ENCODE measurements at regions not wholly inside any gene's neighbourhood (a gene's known extent, or its start where the extent isn't known, plus 50 kb on each side); places are given as distances from the start of the nearest gene placed in this dataset.
"Not testable (repeated sequence)": the region's sequence is repeated elsewhere in the genome, so short reads cannot be mapped to it uniquely, and the experiment has no call there.

GRCh38 chr22:44574640-44575380 is 76.8 kb upstream of the RTL6 start:
- no peak for DNase-seq

DNA sequence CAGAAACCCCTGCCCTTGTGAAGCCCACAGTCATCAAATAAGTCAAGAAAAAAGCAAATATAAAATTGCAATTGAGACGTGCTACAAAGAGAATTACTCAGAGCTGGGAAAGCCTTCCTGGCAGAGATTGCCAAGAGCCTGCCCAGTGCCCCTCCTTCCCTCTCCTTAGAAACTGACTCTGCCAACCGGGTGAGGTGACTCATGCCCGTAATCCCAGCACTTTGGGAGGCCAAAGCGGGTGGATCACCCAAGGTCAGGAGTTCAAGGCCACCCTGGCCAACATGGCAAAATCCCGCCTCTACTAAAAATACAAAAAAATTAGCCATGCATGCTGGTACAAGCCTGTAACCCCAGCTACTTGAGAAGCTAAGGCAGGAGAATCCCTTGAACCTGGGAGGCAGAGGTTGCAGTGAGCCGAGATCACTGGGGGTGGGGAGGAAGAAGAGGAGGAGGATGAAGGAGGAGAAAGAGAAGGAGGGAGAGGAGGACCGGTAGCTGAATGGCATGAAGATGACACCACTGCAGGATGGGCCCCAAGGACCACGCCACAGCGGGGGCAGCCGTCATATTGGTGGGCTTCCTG is 76.1 kb upstream of the RTL6 start:
- no peak for DNase-seq

GRCh38 chr22:44573451-44573850 is 75.4 kb upstream of the RTL6 start:
- DNase-seq = no peak

- no peak for DNase-seq
Observed at GRCh38 chr22:44572414-44573207, 74.6 kb upstream of the RTL6 start.

GRCh38 chr22:44571566-44572413 is 73.8 kb upstream of the RTL6 start:
- DNase-seq = no peak

DNA sequence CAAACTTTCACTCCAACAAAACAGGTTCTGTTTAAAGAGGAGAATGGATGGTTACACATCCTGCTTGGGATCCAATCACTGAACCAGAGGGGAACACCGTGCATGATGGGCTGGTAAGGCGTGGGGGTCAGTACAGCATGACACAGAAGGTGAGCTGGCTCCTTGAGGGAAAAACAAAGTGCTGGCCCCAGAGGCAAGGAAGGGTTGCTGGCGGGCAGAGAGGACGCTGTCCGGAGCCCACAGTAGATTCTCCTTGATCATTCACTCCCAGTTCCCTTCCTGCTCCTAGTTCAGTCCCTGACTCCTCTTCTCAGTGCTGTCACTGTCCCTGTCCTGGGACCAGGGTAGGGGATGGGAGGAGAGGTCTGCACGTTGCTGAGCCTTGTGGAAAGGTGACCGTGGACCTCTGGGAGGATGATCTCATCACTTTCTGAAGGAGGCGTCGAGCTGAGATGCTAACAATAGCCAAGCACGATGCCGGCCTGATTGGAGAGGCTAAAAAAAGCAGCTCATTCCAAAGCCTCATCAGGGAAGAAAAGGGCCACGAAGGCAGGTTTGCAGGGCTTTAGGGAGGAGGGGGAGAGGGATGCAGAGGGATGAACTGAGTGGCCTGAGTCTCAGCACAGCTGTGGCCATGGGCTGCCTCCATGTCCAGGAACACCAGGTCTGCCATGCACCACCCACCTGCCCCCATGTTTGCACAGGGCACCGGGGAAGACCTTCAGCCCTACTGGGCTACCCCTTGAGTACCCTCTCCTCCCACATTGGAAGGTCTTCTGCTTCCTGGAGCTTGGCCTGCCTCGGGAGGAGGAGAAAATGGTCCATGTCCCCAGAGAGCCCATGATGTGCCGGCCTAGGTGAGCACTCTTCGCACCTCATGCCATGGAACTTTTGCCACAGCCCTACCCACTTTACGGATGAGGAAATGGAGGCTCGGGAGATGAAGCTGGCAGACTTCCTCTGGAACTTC is 72.7 kb upstream of the RTL6 start:
- DNase-seq = no peak

DNA sequence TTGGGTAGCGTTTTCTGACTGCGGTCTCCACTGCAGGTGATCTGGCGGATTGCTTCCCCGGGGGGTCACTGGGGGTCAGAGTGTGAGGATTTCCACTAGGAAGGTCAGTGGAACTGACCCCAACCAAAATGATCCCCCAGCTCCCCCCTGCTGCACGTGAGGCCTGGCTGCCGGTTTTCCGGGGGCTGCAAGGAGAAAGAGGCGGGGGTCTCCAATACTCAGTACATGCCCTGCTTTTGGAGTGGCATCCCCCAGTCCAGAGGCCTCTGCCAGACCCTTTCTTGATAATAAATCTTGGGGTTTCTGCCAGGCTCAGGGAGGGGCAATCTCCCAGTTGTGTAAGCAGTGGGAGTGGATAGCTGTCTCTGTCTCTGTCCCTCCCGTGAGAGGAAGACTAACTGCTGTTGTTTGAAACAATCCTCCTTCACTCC is 71.5 kb upstream of the RTL6 start:
- DNase-seq = no peak

DNA sequence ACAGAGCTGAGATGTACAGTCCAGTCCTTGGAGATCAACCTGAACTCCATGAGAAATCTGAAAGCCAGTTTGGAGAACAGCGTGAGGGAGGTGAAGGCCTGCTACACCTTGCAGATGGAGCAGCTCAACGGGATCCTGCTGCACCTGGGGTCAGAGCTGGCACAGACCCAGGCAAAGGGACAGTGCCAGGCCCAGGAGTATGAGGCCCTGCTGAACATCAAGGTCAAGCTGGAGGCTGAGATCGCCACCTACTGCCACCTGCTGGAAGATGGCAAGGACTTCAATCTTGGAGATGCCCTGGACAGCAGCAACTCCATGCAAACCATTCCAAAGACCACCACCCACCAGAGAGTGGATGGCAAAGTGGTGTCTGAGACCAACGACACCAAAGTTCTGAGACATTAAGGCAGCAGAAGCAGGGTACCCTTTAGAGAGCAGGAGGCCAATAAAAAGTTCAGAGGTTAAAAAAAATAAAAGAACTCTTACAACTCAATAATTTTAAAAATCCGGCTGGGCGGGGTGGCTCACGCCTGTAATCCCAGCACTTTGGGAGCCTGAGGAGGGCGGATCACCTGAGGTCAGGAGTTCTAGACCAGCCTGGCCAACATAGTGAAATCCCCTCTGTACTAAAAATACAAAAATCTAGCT is 69.9 kb upstream of the RTL6 start:
- DNase-seq = peak in 2 of 5 donors; percentile 34 to 39

- DNase-seq = not testable (repeated sequence)
Observed at GRCh38 chr22:44567378-44567841, 69.4 kb upstream of the RTL6 start.

DNA sequence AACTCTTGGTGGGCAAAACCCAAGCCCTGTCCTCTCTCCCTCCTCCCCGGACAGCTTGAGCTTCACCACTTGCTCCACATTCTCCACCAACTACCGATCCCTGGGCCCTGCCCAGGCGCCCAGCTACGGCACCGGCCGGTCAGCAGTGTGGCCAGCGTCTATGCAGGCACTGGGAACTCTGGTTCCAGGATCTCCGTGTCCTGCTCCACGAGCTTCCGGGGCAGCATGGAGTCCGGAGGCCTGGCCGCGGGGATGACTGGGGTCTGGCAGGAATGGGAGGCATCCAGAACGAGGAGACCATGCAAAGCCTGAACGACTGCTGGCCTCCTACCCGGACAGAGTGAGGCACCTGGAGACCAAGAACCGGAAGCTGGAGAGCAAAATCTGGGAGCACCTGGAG is 68.9 kb upstream of the RTL6 start:
- DNase-seq = no peak

DNA sequence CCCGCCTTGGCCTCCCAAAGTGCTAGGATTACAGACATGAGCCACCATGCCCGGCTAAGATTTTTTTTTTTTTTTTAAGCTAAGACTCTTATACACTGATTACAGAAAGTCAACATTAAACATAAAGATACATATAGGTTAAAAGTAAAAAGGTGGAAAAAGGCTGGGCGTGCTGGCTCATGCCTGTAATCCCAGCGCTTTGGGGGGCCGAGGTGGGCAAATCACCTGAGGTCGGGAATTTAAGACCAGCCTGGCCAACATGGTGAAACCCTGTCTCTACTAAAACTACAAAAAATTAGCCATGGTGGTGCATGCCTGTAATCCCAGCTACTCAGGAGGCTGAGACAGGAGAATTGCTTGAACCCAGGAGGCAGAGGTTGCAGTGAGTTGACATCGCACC is 64.6 kb upstream of the RTL6 start:
- not testable (repeated sequence) for DNase-seq

DNA sequence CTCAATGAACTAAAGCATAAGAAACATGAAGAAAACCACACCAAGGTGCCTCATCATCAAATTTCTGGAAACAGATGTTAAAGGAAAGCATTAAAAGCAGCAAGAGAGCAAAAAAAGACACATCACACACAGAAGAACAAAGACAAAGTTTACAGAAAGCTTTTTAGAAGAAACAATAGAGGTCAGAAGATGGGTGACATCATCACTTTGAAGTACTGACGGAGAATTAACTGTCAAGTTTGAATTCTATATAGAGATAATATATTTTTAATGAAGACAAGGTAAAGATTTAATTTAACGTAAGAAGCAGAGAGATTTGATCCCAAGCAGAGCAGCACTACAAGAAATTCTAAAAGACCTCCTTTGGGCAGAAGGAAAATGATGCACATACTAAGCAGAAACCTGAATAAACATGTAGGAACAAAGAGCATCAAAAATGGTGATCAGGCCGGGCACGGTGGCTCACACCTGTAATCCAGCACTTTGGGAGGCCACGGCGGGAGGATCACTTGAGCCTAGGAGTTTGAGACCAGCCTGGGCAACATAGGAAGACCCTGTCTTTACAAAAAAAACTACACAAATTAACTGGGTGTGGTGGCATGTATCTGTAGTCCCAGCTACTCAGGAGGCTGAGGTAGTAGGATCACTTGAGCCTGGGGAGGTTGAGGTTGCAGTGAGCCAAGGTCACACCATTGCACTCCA is 63.3 kb upstream of the RTL6 start:
- no peak for DNase-seq

GRCh38 chr22:44558671-44559070 is 60.6 kb upstream of the RTL6 start:
- DNase-seq = not testable (repeated sequence)

DNA sequence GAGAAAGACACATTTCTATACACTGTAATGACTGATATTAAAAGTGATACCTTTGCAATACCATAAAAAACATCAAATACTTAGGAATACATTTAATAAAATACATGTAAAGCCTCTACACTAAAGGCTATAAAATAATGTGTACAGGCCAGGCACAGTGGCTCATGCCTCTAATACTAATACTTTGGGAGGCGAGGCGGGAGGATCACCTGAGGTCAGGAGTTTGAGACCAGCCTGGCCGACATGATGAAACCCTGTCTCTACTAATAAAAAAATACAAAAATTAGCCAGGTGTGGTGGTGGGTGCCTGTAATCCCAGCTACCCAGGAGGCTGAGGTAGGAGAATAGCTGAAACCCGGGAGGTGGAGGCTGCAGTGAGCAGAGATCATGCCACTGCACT is 59.8 kb upstream of the RTL6 start:
- not testable (repeated sequence) for DNase-seq

GRCh38 chr22:44557064-44557748 is 59.2 kb upstream of the RTL6 start:
- DNase-seq = no peak

DNA sequence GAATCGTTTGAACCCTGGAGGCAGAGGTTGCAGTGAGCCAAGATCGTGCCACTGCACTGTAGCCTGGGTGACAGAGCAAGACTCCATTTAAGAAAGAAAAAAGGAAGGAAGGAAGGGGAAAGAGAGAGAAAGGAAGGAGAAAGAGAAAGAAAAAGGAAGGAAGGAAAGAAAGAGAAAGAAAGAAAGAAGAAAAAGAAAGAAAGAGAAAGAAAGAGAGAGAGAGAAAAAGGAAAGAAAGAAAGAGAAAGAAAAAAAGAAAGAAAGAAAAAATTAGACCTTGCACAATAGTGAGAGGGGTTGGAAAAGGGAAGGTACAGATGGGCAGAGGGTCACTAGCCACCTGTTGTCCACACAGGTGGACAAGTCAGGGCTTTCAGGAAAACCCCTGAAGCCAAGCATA is 57.6 kb upstream of the RTL6 start:
- DNase-seq = no peak

GRCh38 chr22:44555046-44555445 is 57.0 kb upstream of the RTL6 start:
- no peak for DNase-seq

GRCh38 chr22:44554411-44554810 is 56.4 kb upstream of the RTL6 start:
- DNase-seq = no peak

DNA sequence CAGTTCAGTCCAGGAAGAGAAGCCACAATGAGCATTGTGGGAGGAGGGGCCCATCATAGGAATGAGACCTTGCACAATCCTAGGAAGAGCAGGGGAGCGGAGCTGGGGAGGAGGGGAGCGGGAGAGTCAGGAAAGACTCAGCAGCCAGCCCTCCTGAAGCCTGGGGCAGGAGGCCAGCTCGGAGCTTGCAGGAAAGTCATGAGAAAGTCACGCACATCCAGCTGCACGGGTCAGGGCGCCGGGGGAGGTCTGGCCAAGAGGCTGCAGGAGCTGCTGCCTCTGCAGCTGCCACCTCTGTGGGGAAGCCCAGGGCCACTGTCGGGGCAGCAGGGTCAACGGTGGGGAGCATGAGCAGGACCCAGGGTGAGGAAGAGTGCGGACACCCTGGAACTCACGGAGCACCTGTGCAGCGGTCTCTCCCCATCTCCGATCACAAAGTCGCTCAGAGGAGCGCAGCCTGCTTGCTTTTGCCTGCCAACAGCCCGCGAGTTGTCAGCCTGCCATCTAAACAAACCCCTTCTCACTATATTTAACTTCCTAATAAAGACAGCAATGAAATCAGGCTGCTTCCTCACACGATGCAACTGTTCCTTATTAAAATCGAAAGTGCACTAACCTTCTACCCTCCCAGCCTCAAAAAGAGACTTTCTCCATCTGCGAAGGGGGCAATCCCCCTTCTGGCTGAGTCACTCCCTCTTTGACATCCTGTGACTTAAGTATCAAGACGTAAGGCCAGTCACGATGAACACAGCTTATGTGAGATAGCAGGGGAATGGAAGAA is 52.9 kb upstream of the RTL6 start:
- DNase-seq = peak in 1 of 5 donors; percentile 34

All from T-helper 1 cell (primary cell).